ENCODE measurements at regions not wholly inside any gene's neighbourhood (a gene's known extent, or its start where the extent isn't known, plus 50 kb on each side); places are given as distances from the start of the nearest gene placed in this dataset.

- Histone ChIP-seq H3K9me3 (no peaks in the 10 kb centered on the region), H3K4me1 (peaks cover 0 to 21% (median 0%) of the 10 kb centered on the region in 9 donors), H3K36me3 (no peaks in the 10 kb centered on the region), H3K27me3 (no peaks in the 10 kb centered on the region), H3K27ac (no peak overlapping the region), H3K4me3 (no peak overlapping the region)
- ATAC-seq (no peak), DNase-seq (no peak)
- intact Hi-C loops (cut with DNase I) = loop anchor here in 1 of 10 donors (10.0 kb wide), 1 partner anchor 78 kb away; no protein-coding TSS in a partner anchor
- TF ChIP-seq CTCF (IDR thresholded peaks at IDR 0.05) = no peak
- 98 to 100% methylated on average over 4 of the region's 4 CpGs for WGBS, 2 donors
Observed at GRCh38 chr1:234833118-234833517, 223.1 kb upstream of the IRF2BP2 start.

- H3K27me3 ChIP-seq = no peaks in the 10 kb centered on the region
- DNase-seq (no peak), ATAC-seq (no peak)
- no peaks in the 10 kb centered on the region for H3K4me1 ChIP-seq
- H3K9me3 ChIP-seq = no peaks in the 10 kb centered on the region
- intact Hi-C loops (cut with DNase I) = loop anchor here in 1 of 10 donors (10.0 kb wide), 1 partner anchor 93 kb away; no protein-coding TSS in a partner anchor
- no peaks in the 10 kb centered on the region for H3K36me3 ChIP-seq
- TF ChIP-seq CTCF (IDR thresholded peaks at IDR 0.05) = no peak
- 91 to 94% methylated on average over 7 of the region's 7 CpGs for WGBS, 2 donors
- no peak overlapping the region for H3K4me3 ChIP-seq
- no peak overlapping the region for H3K27ac ChIP-seq
Observed at GRCh38 chr1:234827656-234828055, 217.7 kb upstream of the IRF2BP2 start.

DNA sequence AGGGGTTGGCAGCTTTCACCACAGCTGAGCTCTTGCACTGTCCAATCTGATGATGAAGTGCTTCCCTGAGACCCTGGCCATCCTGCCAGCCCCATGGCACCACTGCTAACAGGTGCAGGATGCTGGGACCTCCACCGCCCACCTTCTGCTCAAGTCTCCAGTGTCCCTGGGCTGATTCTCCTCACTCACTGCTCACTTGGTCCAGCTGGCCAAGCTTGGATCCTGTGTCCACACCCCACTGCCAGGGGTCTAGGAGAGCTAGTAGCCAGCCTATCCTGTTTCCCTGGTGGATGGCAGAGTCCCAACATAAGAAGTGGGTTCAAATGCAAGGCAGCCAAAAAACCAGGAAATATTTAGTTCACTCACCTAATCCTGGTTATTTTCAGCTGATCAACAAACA is 217.2 kb upstream of the IRF2BP2 start:
- intact Hi-C loops (cut with DNase I) = loop anchor here in 1 of 10 donors (10.0 kb wide), 1 partner anchor 92 kb away; no protein-coding TSS in a partner anchor
- H3K4me1 ChIP-seq = no peaks in the 10 kb centered on the region
- no peaks in the 10 kb centered on the region for H3K27me3 ChIP-seq
- no peak for ATAC-seq
- no peaks in the 10 kb centered on the region for H3K36me3 ChIP-seq
- DNase-seq = no peak
- no peak for TF ChIP-seq CTCF (IDR thresholded peaks at IDR 0.05)
- 96 to 100% methylated on average over 1 of the region's 1 CpG for WGBS, 2 donors
- H3K9me3 ChIP-seq = no peaks in the 10 kb centered on the region
- no peak overlapping the region for H3K27ac ChIP-seq
- no peak overlapping the region for H3K4me3 ChIP-seq

GRCh38 chr1:234826352-234826751 is 216.4 kb upstream of the IRF2BP2 start:
- Histone ChIP-seq H3K9me3 (no peaks in the 10 kb centered on the region), H3K27me3 (no peaks in the 10 kb centered on the region), H3K4me3 (no peak overlapping the region), H3K27ac (no peak overlapping the region), H3K36me3 (no peaks in the 10 kb centered on the region), H3K4me1 (no peaks in the 10 kb centered on the region)
- ATAC-seq = no peak
- WGBS, 2 donors = 98% methylated on average over 7 of the region's 7 CpGs
- DNase-seq = no peak
- intact Hi-C loops (cut with DNase I) = loop anchor here in 1 of 10 donors (10.0 kb wide), 1 partner anchor 92 kb away; no protein-coding TSS in a partner anchor
- no peak for TF ChIP-seq CTCF (IDR thresholded peaks at IDR 0.05)

Measured in heart right ventricle (tissue), 16 donors.